GM18519 (cell line): ENCODE measurements at regions not wholly inside any gene's neighbourhood (a gene's known extent, or its start where the extent isn't known, plus 50 kb on each side); places are given as distances from the start of the nearest gene placed in this dataset.

Source experiments
- ATAC-seq: cut with Tn5 transposase; IDR thresholded peaks from one replicate; pipeline ENCODE4 v1.9.1; 2021; ENCODE audit warnings: mild to moderate bottlenecking, moderate library complexity; ENCODE audit not compliant: unreplicated experiment, low FRiP score

GRCh38 chr7:12517451-12517850, 53.1 kb upstream of the SCIN start:
- no peak for ATAC-seq

GRCh38 chr7:12518920-12519681, 51.4 kb upstream of the SCIN start:
- peak; percentile 94 for ATAC-seq

GRCh38 chr7:12519682-12520009, 50.9 kb upstream of the SCIN start:
- ATAC-seq: no peak
